CD4-positive, alpha-beta memory T cell (primary cell): ENCODE measurements at regions not wholly inside any gene's neighbourhood (a gene's known extent, or its start where the extent isn't known, plus 50 kb on each side); places are given as distances from the start of the nearest gene placed in this dataset.

Experiments used
- CTCF ChIA-PET: fragments of 350-600 bp; sonication (Branson Sonifier 250); formaldehyde crosslinking; loops from one replicate; lab custom pipeline; 2021; ENCODE audit warnings: inconsistent platforms; ENCODE audit not compliant: partially characterized antibody; lab: Charles Lee
- POLR2A ChIA-PET: fragments of 350-600 bp; sonication (Branson Sonifier 250); formaldehyde crosslinking; loops from one replicate; lab custom pipeline; 2021; ENCODE audit not compliant: partially characterized antibody; lab: Charles Lee
- DNase-seq, 5 donors: peaks; one replicate each; pipeline versions ENCODE4 v3.0.0 to v3.0.0-alpha.2; 2020 to 2022; ENCODE audit warnings: mixed read lengths in 1 of 5
- H3K27ac ChIP-seq: one replicate; pipeline ENCODE4 v1.7.0; 2013; ENCODE audit warnings: low read depth, low read length
- H3K27me3 ChIP-seq: 2 replicates; pipeline ENCODE4 v1.7.0; 2013; ENCODE audit warnings: mild to moderate bottlenecking, low read length, moderate library complexity; ENCODE audit not compliant: insufficient read depth
- H3K36me3 ChIP-seq: 2 replicates; pipeline ENCODE4 v1.7.0; 2013; ENCODE audit warnings: mild to moderate bottlenecking, low read length, moderate library complexity; ENCODE audit not compliant: insufficient read depth
- H3K4me1 ChIP-seq: 2 replicates; pipeline ENCODE4 v1.7.0; 2013; ENCODE audit warnings: mild to moderate bottlenecking, low read length, moderate library complexity; ENCODE audit not compliant: insufficient read depth
- H3K4me3 ChIP-seq, 2 donors: one replicate each; pipeline ENCODE4 v1.7.0; 2013; ENCODE audit warnings: low read length in 2 of 2, mild to moderate bottlenecking in 1 of 2
- H3K9me3 ChIP-seq, 2 donors: one replicate each; pipeline ENCODE4 v1.7.0; 2013; ENCODE audit warnings: low read length in 2 of 2, control low read depth in 1 of 2; ENCODE audit not compliant: control insufficient read depth in 1 of 2
- H3K27ac Mint-ChIP-seq, 7 donors: one replicate each; pipeline ENCODE4 v1.8.0; 2020 to 2021; ENCODE audit warnings: mixed read lengths in 7 of 7, mild to moderate bottlenecking in 6 of 7, inconsistent platforms in 3 of 7, moderate library complexity in 3 of 7
- H3K27me3 Mint-ChIP-seq, 2 donors: one replicate each; pipeline ENCODE4 v1.8.0; 2020 to 2021; ENCODE audit warnings: mixed read lengths in 2 of 2
- H3K36me3 Mint-ChIP-seq, 2 donors: one replicate each; pipeline ENCODE4 v1.8.0; 2020 to 2021; ENCODE audit warnings: mixed read lengths in 2 of 2, inconsistent platforms in 1 of 2, mild to moderate bottlenecking in 1 of 2
- H3K4me1 Mint-ChIP-seq, 4 donors: one replicate each; pipeline ENCODE4 v1.8.0; 2020 to 2021; ENCODE audit warnings: mixed read lengths in 4 of 4, mild to moderate bottlenecking in 1 of 4
- H3K4me3 Mint-ChIP-seq, 8 donors: one replicate each; pipeline ENCODE4 v1.8.0; 2020 to 2021; ENCODE audit warnings: mixed read lengths in 8 of 8, mild to moderate bottlenecking in 7 of 8, moderate library complexity in 6 of 8, inconsistent platforms in 3 of 8
- H3K9me3 Mint-ChIP-seq, 8 donors: one replicate each; pipeline ENCODE4 v1.8.0; 2020 to 2021; ENCODE audit warnings: mixed read lengths in 8 of 8, mild to moderate bottlenecking in 5 of 8, inconsistent platforms in 3 of 8, moderate library complexity in 1 of 8
- intact Hi-C: fragments of 100-400 bp; cut with micrococcal nuclease; formaldehyde crosslinking; loops from one replicate; pipeline ENCODE4 v1.15.1; 2023

GRCh38 chr2:7899923-7900322 is 781.9 kb upstream of the ID2 start:
- no peaks in the 10 kb centered on the region for H3K9me3 ChIP-seq
- Mint-ChIP-seq H3K36me3 (no peaks in the 10 kb centered on the region), H3K9me3 (no peaks in the 10 kb centered on the region), H3K27me3 (no peaks in the 10 kb centered on the region), H3K4me1 (peaks cover 0 to 1% (median 0%) of the 10 kb centered on the region in 4 donors), H3K27ac (no peak overlapping the region), H3K4me3 (peak overlapping the region in 1 of 8 donors; percentile 32)
- intact Hi-C loops: no loop called here
- no peaks in the 10 kb centered on the region for H3K4me1 ChIP-seq
- POLR2A ChIA-PET: no interaction called here
- no peaks in the 10 kb centered on the region for H3K27me3 ChIP-seq
- H3K27ac ChIP-seq: no peak overlapping the region
- no peaks in the 10 kb centered on the region for H3K36me3 ChIP-seq
- H3K4me3 ChIP-seq: no peak overlapping the region
- CTCF ChIA-PET: no interaction called here
- no peak for DNase-seq

- H3K27me3 ChIP-seq: no peaks in the 10 kb centered on the region
- H3K36me3 ChIP-seq: no peaks in the 10 kb centered on the region
- CTCF ChIA-PET: no interaction called here
- Mint-ChIP-seq H3K36me3 (no peaks in the 10 kb centered on the region), H3K27ac (no peak overlapping the region), H3K27me3 (no peaks in the 10 kb centered on the region), H3K4me1 (peaks cover 0 to 1% (median 0%) of the 10 kb centered on the region in 4 donors), H3K4me3 (no peak overlapping the region), H3K9me3 (no peaks in the 10 kb centered on the region)
- H3K4me1 ChIP-seq: no peaks in the 10 kb centered on the region
- POLR2A ChIA-PET: no interaction called here
- intact Hi-C loops: no loop called here
- H3K9me3 ChIP-seq: no peaks in the 10 kb centered on the region
- H3K27ac ChIP-seq: no peak overlapping the region
- H3K4me3 ChIP-seq: no peak overlapping the region
- no peak for DNase-seq
Measured at GRCh38 chr2:7900593-7900992, 781.3 kb upstream of the ID2 start.

GRCh38 chr2:7902251-7902765 is 779.5 kb upstream of the ID2 start:
- Histone ChIP-seq H3K27ac (no peak overlapping the region), H3K4me1 (no peaks in the 10 kb centered on the region), H3K27me3 (no peaks in the 10 kb centered on the region), H3K36me3 (no peaks in the 10 kb centered on the region), H3K4me3 (no peak overlapping the region), H3K9me3 (no peaks in the 10 kb centered on the region)
- Mint-ChIP-seq H3K4me3 (no peak overlapping the region), H3K36me3 (no peaks in the 10 kb centered on the region), H3K4me1 (peaks cover 0 to 1% (median 0%) of the 10 kb centered on the region in 4 donors), H3K27me3 (no peaks in the 10 kb centered on the region), H3K27ac (no peak overlapping the region), H3K9me3 (no peaks in the 10 kb centered on the region)
- POLR2A ChIA-PET: no interaction called here
- CTCF ChIA-PET: no interaction called here
- intact Hi-C loops: no loop called here
- no peak for DNase-seq

- intact Hi-C loops: no loop called here
- no peak overlapping the region for H3K27ac ChIP-seq
- no peaks in the 10 kb centered on the region for H3K4me1 ChIP-seq
- ChIA-PET POLR2A (no interaction called here), CTCF (no interaction called here)
- no peaks in the 10 kb centered on the region for H3K27me3 Mint-ChIP-seq
- H3K9me3 ChIP-seq: no peaks in the 10 kb centered on the region
- no peak overlapping the region for H3K4me3 ChIP-seq
- H3K36me3 ChIP-seq: no peaks in the 10 kb centered on the region
- no peaks in the 10 kb centered on the region for H3K27me3 ChIP-seq
- no peaks in the 10 kb centered on the region for H3K4me1 Mint-ChIP-seq
- H3K36me3 Mint-ChIP-seq: no peaks in the 10 kb centered on the region
- DNase-seq: no peak
- H3K4me3 Mint-ChIP-seq: no peak overlapping the region
- H3K9me3 Mint-ChIP-seq: no peaks in the 10 kb centered on the region
- H3K27ac Mint-ChIP-seq: peak overlapping the region in 1 of 7 donors; percentile 69
Measured at GRCh38 chr2:7904319-7904718, 777.5 kb upstream of the ID2 start.

- H3K27ac Mint-ChIP-seq: no peak overlapping the region
- no peaks in the 10 kb centered on the region for H3K9me3 Mint-ChIP-seq
- intact Hi-C loops: no loop called here
- no peaks in the 10 kb centered on the region for H3K27me3 ChIP-seq
- DNase-seq: no peak
- no peak overlapping the region for H3K4me3 Mint-ChIP-seq
- H3K27me3 Mint-ChIP-seq: no peaks in the 10 kb centered on the region
- POLR2A ChIA-PET: no interaction called here
- H3K27ac ChIP-seq: no peak overlapping the region
- H3K4me1 ChIP-seq: no peaks in the 10 kb centered on the region
- H3K36me3 Mint-ChIP-seq: no peaks in the 10 kb centered on the region
- H3K4me1 Mint-ChIP-seq: no peaks in the 10 kb centered on the region
- no peak overlapping the region for H3K4me3 ChIP-seq
- CTCF ChIA-PET: no interaction called here
- H3K9me3 ChIP-seq: no peaks in the 10 kb centered on the region
- H3K36me3 ChIP-seq: no peaks in the 10 kb centered on the region
Measured at GRCh38 chr2:7905756-7906155, 776.1 kb upstream of the ID2 start.

- H3K27me3 ChIP-seq: no peaks in the 10 kb centered on the region
- Mint-ChIP-seq H3K27ac (no peak overlapping the region), H3K27me3 (no peaks in the 10 kb centered on the region), H3K4me3 (no peak overlapping the region), H3K9me3 (no peaks in the 10 kb centered on the region), H3K36me3 (no peaks in the 10 kb centered on the region), H3K4me1 (no peaks in the 10 kb centered on the region)
- ChIA-PET CTCF (no interaction called here), POLR2A (no interaction called here)
- no peak overlapping the region for H3K27ac ChIP-seq
- no peak overlapping the region for H3K4me3 ChIP-seq
- intact Hi-C loops: no loop called here
- no peaks in the 10 kb centered on the region for H3K36me3 ChIP-seq
- no peak for DNase-seq
- no peaks in the 10 kb centered on the region for H3K4me1 ChIP-seq
- no peaks in the 10 kb centered on the region for H3K9me3 ChIP-seq
Measured at GRCh38 chr2:7906431-7906830, 775.4 kb upstream of the ID2 start.

- Mint-ChIP-seq H3K36me3 (no peaks in the 10 kb centered on the region), H3K27ac (no peak overlapping the region), H3K4me3 (no peak overlapping the region), H3K9me3 (no peaks in the 10 kb centered on the region), H3K4me1 (no peaks in the 10 kb centered on the region), H3K27me3 (no peaks in the 10 kb centered on the region)
- H3K36me3 ChIP-seq: no peaks in the 10 kb centered on the region
- CTCF ChIA-PET: no interaction called here
- no peak for DNase-seq
- intact Hi-C loops: no loop called here
- H3K4me1 ChIP-seq: no peaks in the 10 kb centered on the region
- no peaks in the 10 kb centered on the region for H3K27me3 ChIP-seq
- POLR2A ChIA-PET: no interaction called here
- H3K4me3 ChIP-seq: no peak overlapping the region
- H3K27ac ChIP-seq: no peak overlapping the region
- H3K9me3 ChIP-seq: no peaks in the 10 kb centered on the region
Measured at GRCh38 chr2:7907041-7907440, 774.8 kb upstream of the ID2 start.

GRCh38 chr2:7910752-7911151 is 771.1 kb upstream of the ID2 start:
- ChIA-PET CTCF (no interaction called here), POLR2A (no interaction called here)
- no peaks in the 10 kb centered on the region for H3K36me3 ChIP-seq
- no peak overlapping the region for H3K27ac ChIP-seq
- no peaks in the 10 kb centered on the region for H3K9me3 ChIP-seq
- H3K27me3 Mint-ChIP-seq: no peaks in the 10 kb centered on the region
- no peaks in the 10 kb centered on the region for H3K4me1 Mint-ChIP-seq
- no peaks in the 10 kb centered on the region for H3K9me3 Mint-ChIP-seq
- intact Hi-C loops: no loop called here
- H3K4me3 Mint-ChIP-seq: no peak overlapping the region
- H3K4me1 ChIP-seq: no peaks in the 10 kb centered on the region
- no peaks in the 10 kb centered on the region for H3K36me3 Mint-ChIP-seq
- H3K27me3 ChIP-seq: no peaks in the 10 kb centered on the region
- no peak for DNase-seq
- H3K4me3 ChIP-seq: no peak overlapping the region
- no peak overlapping the region for H3K27ac Mint-ChIP-seq
